ENCODE measurements at regions not wholly inside any gene's neighbourhood (a gene's known extent, or its start where the extent isn't known, plus 50 kb on each side); places are given as distances from the start of the nearest gene placed in this dataset.

DNA sequence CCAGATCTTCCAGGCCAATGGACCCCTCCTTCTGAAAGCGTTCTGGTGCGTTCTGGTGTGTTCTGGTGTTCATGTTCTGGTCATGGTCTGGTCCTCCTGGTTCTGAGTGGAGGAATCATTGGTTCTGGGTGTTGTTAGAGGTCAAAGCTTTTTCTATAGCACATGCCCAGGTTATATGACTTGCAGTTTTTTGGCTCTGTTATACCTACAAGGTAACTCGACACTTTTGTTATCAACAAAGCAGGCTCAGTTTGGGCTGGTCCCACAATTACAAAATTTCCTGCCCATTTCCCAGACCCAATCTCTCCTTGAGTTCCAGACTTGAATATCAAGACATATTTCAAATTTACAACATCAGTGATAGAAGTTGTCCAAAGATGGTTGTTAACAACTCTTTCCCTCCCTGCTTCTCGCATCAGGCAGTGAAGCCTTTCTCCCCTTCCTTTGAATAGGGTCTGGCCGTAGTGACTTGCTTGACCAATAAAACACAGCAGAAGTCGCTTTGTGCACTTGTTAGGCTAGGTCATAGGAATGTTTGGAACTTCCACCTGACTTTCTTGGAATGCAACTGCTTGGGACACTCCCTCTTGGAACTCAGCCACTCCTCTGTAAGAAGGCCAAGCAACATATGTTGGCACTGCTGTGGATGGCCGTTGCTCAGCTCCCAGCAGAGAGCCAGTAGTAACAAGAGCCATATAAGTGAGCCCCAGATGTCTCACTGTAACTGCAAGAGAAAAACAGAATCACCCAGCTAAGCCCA, 83.1 kb upstream of the STEAP1B start:
- RAD21 ChIA-PET (ENCODE audit: low non-redundant PET in 1 of 2, low total read pairs in 2 of 2, uncharacterized antibody in 2 of 2, unreplicated experiment in 2 of 2) = no interaction called here
- no peaks in the 10 kb centered on the region for H3K36me3 ChIP-seq (ENCODE audit: control insufficient read depth in 1 of 2, insufficient read depth in 2 of 2, low read length in 2 of 2)
- no peak overlapping the region for H3K4me3 ChIP-seq (replicated peaks in 1 of 2; ENCODE audit: low read depth in 1 of 2, low read length in 2 of 2)
- CTCF ChIA-PET = interaction anchor here (1.0 kb wide), 1 partner anchor 145 kb away, joined by 4 read pairs; no protein-coding TSS in a partner anchor
- H3K79me2 ChIP-seq (ENCODE audit: insufficient read depth, low read length) = no peaks in the 10 kb centered on the region
- ATAC-seq = peak; percentile 82
- H3K27ac ChIP-seq (ENCODE audit: low read depth, low read length) = no peak overlapping the region
- H3K4me2 ChIP-seq (ENCODE audit: low read length) = peak overlapping the region; percentile 32
- TF ChIP-seq POLR2A (IDR thresholded peaks at IDR 0.05; ENCODE audit: borderline replicate concordance, extremely low read depth, insufficient read depth, insufficient read length) (no peak), ZFX (IDR thresholded peaks at IDR 0.05) (no peak), ZNF274 (IDR thresholded peaks at IDR 0.05; ENCODE audit: low read depth, low read length) (no peak), JUND (IDR thresholded peaks at IDR 0.05) (no peak)
- TF ChIP-seq, protein P1, sequence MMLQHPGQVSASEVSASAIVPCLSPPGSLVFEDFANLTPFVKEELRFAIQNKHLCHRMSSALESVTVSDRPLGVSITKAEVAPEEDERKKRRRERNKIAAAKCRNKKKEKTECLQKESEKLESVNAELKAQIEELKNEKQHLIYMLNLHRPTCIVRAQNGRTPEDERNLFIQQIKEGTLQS (IDR thresholded peaks at IDR 0.05) = no peak
- H3K9me3 ChIP-seq (ENCODE audit: control insufficient read depth in 1 of 2, insufficient read depth in 1 of 2, low read depth in 1 of 2, low read length in 2 of 2) = no peaks in the 10 kb centered on the region
- peak overlapping the region; percentile 18 for H2AFZ ChIP-seq (ENCODE audit: low read depth, low read length, poor library complexity, severe bottlenecking)
- no peaks in the 10 kb centered on the region for H3K9me2 ChIP-seq (ENCODE audit: insufficient read depth)
- H3K9ac ChIP-seq (ENCODE audit: low read length) = no peak overlapping the region
- no peak for DNase-seq (ENCODE audit: low read depth, low spot score)
- H3K27me3 ChIP-seq (ENCODE audit: insufficient read depth, low read length) = no peaks in the 10 kb centered on the region
- no peaks in the 10 kb centered on the region for H4K20me1 ChIP-seq (ENCODE audit: insufficient read depth)
- intact Hi-C loops (cut with micrococcal nuclease) = no loop called here
- H3K4me1 ChIP-seq (ENCODE audit: control insufficient read depth in 1 of 2, insufficient read depth in 2 of 2, low read length in 2 of 2) = peaks cover 9 to 11% of the 10 kb centered on the region in 2 experiments
- no TSS peak for BruUV-seq (replicated peaks)
- POLR2A ChIA-PET = no interaction called here

DNA sequence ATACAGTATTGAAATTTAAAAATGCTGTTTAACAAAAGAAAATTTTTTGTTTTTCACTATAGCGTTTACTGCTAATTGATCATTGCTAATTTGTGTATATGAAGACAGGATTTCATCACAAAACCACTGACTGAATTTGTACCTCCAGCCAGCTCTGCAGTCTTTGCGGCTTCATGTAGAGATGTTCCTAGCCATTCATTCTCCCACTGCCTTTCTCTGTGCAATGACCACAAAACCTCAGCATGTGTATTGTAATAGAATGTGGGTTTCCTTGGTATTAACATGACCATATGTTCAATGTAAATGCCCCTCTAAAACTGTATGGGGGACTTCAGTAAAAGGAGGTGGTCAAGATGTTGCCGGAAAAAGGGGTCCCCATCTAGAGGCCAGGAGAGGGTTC, 81.1 kb upstream of the STEAP1B start:
- Histone ChIP-seq H3K79me2 (ENCODE audit: insufficient read depth, low read length) (no peaks in the 10 kb centered on the region), H2AFZ (ENCODE audit: low read depth, low read length, poor library complexity, severe bottlenecking) (no peak overlapping the region), H4K20me1 (ENCODE audit: insufficient read depth) (no peaks in the 10 kb centered on the region), H3K4me2 (ENCODE audit: low read length) (no peak overlapping the region), H3K36me3 (ENCODE audit: control insufficient read depth in 1 of 2, insufficient read depth in 2 of 2, low read length in 2 of 2) (no peaks in the 10 kb centered on the region), H3K9me2 (ENCODE audit: insufficient read depth) (no peaks in the 10 kb centered on the region), H3K9ac (ENCODE audit: low read length) (no peak overlapping the region), H3K4me1 (ENCODE audit: control insufficient read depth in 1 of 2, insufficient read depth in 2 of 2, low read length in 2 of 2) (peaks cover 9 to 11% of the 10 kb centered on the region in 2 experiments), H3K27ac (ENCODE audit: low read depth, low read length) (no peak overlapping the region), H3K27me3 (ENCODE audit: insufficient read depth, low read length) (no peaks in the 10 kb centered on the region), H3K4me3 (replicated peaks in 1 of 2; ENCODE audit: low read depth in 1 of 2, low read length in 2 of 2) (no peak overlapping the region), H3K9me3 (ENCODE audit: control insufficient read depth in 1 of 2, insufficient read depth in 1 of 2, low read depth in 1 of 2, low read length in 2 of 2) (no peaks in the 10 kb centered on the region)
- BruUV-seq (replicated peaks) = no TSS peak
- POLR2A ChIA-PET = no interaction called here
- no peak for ATAC-seq
- CTCF ChIA-PET = no interaction called here
- RAD21 ChIA-PET (ENCODE audit: low non-redundant PET in 1 of 2, low total read pairs in 2 of 2, uncharacterized antibody in 2 of 2, unreplicated experiment in 2 of 2) = no interaction called here
- DNase-seq (ENCODE audit: low read depth, low spot score) = no peak
- no peak for TF ChIP-seq CEBPB (IDR thresholded peaks at IDR 0.05; ENCODE audit: low read depth)
- TF ChIP-seq, protein P2, sequence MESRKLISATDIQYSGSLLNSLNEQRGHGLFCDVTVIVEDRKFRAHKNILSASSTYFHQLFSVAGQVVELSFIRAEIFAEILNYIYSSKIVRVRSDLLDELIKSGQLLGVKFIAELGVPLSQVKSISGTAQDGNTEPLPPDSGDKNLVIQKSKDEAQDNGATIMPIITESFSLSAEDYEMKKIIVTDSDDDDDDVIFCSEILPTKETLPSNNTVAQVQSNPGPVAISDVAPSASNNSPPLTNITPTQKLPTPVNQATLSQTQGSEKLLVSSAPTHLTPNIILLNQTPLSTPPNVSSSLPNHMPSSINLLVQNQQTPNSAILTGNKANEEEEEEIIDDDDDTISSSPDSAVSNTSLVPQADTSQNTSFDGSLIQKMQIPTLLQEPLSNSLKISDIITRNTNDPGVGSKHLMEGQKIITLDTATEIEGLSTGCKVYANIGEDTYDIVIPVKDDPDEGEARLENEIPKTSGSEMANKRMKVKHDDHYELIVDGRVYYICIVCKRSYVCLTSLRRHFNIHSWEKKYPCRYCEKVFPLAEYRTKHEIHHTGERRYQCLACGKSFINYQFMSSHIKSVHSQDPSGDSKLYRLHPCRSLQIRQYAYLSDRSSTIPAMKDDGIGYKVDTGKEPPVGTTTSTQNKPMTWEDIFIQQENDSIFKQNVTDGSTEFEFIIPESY (IDR thresholded peaks at IDR 0.05; ENCODE audit: extremely low read depth, insufficient replicate concordance, low read length) = no peak
- TF ChIP-seq, protein P1 (IDR thresholded peaks at IDR 0.05) = no peak
- TF ChIP-seq SP1 (IDR thresholded peaks at IDR 0.05; ENCODE audit: low read depth) = no peak
- intact Hi-C loops (cut with micrococcal nuclease) = no loop called here

Measured in HCT116 (cell line).